ENCODE measurements at regions not wholly inside any gene's neighbourhood (a gene's known extent, or its start where the extent isn't known, plus 50 kb on each side); places are given as distances from the start of the nearest gene placed in this dataset.

DNA sequence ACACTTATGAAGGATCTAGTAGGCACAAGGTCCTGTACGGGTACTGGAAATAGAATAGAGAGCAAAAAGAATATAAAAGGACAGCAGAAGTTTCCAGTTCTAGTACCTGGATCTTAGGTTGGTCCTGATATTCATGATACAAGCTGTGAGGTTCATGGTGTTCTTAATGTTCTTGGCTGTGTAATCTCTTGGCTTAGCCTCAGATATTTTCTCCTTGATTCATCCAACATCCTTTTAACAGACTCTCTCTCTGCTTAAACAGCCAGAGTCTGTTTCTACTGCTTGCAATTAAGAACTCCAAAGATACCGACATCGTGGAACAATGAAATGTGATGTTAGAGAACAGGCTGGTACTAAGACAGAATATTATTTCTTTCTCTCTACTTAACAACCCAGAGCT lies 49.9 kb downstream of the CNTN3 start:
- no peak for DNase-seq

DNA sequence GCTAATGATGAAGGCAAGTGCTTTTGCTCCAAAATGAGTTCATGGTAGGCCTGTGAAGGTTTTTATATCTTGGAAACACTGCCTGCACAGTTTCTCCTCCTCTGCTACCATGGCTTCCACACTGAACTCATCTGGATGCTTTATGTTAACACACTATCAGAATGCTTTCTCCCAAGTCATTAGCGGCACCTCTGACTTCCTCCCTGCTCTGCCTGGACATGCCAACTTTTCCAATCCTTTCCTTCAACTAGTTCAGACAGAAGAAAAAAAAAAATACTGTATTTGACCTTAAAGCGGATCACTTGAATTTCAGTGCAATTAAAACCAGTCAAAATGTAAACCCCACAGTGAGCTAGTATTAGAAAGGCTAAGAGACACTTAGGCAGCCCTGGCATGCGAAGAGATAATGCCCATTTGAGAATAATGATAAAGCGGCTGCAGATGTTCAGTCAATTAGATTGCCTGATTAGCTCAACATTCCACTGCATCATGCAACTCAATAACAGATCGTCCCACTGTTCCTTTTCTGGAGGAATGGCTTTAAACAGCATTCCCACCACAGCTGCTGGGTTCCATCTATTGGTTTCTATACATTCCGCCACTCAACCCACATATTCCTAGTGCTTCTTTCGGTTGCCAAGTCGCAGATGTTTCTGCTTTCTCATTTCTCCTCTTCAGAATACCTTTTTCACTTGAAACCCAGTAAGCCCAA lies 51.7 kb downstream of the CNTN3 start:
- DNase-seq = no peak

DNA sequence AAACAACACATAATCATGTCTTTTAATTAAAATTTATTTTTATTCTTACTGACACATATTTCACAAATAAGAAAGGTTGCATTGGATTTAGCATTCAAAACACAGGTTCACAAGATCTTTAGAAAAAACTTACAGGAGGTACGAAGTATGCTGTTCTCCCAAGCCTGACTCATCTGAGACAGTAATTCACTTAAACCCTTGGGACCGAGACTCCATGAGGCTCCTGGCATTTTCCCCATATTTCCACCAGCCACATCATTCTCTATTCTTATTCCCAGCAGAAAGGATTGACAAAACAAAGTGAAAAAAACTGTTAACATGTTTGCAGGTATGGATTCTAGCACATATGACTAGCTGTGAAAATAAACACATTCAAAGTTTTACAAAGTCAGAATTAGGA lies 52.6 kb downstream of the CNTN3 start:
- no peak for DNase-seq

DNA sequence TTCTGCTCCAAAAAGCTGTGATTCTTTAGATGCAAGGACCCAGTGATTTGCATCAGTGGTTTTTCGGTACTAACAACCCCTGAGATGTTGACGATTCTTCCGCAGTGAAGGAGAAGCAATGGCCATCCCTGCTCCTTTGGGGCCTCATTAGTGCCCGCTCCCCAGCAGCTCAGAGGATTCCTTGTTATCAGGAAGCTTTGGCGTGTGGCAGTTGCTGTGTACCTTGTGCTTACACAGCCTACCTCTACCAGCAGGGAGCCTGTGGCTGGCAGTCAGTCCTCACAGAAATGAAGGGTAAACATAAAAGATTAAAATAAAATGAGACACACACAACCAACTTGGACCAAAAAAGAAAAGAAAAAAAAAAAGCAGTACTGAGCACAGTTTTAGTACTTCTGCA lies 55.2 kb downstream of the CNTN3 start:
- DNase-seq = no peak

DNA sequence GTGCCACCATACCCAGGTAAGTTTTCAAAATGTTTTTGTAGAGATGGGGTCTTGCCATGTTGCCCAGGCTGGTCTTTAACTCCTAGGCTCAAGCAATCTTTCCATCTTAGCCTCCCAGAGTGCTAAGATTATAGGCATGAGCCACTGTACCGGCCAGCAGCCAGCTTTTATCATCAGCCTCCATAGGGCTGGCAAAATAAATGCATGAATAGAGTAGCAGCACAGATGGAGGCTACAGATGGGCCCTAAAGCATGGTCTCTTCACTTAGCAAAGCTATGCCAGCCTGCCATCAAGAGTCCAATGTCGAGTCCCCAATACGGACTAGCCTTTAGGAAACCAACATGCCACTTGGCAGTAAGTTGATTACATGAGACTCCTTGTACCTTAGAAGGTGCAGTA lies 63.8 kb downstream of the CNTN3 start:
- DNase-seq = no peak

DNA sequence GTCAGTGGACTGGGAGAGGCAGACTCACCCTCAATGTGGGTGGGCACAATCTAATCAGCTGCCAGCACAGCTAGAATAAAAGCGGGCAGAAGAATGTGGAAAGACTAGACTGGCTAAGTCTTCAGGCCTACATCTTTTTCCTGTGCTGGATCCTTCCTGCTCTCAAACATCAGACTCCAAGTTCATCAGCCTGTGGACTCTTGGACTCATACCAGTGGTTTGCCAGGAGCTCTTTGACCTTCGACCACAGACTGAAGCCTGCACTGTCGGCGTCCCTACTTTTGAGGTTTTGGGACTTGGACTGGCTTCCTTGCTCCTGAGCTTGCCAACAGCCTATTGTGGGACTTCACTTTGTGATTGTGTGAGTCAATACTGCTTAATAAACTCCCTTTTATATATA lies 68.0 kb downstream of the CNTN3 start:
- no peak for DNase-seq

DNA sequence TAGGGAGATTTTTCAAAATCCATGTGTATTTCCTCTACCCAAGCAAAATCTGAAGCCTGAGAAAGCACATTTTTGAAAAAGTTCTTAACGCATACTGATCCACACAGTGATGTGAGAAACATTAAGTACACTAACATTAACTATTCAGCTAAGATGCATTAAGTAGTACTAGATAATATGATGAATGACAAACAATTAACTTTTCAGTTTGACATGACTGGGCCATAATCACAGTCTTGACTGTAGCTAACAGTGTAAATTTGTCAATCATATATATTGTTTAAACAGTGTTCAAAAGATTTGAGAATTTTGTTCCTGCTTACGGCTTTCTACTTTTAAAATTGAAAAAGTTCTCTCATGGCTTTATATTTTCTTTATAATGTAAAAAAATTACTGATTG lies 72.0 kb downstream of the CNTN3 start:
- no peak for DNase-seq

DNA sequence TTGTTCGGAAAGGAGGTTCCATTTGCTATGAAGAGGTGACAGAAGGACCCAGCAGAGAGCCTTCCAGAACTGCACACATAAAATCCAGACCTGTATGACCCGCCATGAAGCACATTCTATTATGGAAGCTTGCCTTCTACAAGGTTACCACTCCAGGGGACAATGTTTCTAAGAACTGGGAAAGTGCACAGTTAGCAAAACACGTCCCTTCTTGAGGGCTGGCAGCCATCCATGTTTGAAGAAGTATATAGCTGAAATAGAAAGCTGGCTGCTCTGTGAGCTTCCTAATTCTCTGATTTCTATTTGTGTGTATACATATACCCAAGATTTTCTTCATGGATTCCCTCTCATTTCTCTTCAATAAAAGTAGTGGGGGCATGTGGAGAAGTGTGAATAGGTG lies 74.6 kb downstream of the CNTN3 start:
- DNase-seq = no peak

DNA sequence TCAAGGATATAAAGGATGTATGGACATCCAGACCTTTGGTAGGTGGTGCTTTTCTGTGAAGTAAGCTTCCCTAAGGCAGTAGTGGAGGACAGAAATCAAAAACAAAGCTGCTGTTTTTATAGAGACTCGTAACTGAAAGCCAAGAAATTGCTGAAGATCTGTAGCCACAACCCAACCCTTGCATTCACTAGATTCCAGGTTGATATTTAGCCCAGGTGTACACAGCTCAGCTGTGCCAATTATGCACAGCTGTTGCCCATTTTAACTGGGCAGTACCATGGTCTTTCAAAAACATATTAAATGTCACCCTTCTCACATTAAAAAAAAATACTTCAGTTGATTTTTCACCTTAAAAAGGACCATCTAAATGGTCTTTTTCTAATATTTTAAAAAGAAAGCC lies 75.8 kb downstream of the CNTN3 start:
- DNase-seq = no peak

DNA sequence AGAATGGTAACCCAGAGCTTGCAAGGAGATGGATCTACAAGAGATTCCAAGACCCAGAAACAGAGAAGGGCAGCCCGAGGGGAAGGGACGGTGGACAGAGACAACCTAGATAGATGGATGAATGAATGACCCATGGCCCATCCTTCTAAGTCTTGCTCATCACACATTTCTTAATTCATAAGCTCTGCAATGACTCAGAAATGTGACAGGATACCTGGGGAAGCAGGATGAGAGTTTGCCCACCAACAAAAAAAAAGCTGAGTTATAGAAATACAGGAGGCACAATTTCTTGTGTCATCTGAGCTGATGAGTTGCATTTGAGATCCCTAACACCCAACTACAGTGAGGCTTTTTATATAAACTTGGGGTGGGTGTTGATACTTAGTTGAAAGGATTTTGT lies 76.6 kb downstream of the CNTN3 start:
- DNase-seq = no peak

DNA sequence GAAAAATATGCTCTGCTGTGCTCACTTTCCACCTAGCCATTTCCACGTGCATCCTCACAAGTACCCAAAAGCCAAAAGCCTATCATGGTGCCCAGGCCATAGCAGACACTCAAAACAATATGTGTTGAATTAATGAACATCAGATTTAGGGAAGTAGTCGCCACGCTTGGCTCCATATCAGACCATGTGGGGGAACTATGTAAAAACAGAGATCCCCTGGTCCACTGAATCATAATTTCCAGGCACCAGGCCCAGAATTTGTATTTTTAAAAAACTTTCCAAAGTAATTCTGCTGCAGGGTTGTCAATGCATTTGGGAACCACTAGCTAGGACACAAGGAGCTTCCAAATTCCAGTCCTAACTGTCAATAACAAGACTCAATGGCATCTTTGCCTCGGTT lies 77.3 kb downstream of the CNTN3 start:
- DNase-seq = no peak

DNA sequence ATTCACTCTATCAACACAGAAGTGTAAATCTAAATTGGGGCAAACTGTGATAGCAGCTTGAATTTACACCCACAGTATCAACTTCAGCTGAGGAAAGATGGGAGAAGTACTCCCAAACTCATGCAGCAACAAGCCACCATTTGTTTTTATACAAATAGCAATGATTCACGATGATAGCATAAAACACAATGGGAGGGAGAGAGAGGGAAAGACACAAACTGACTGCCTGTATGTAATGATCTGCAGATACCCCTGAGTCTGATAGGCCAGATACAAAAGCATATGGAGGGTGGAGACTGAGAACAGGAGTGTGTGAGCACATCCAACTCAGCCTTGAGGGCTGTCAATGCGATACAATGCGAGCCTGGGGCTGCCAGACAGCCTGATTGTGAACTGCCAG lies 79.2 kb downstream of the CNTN3 start:
- DNase-seq = no peak

DNA sequence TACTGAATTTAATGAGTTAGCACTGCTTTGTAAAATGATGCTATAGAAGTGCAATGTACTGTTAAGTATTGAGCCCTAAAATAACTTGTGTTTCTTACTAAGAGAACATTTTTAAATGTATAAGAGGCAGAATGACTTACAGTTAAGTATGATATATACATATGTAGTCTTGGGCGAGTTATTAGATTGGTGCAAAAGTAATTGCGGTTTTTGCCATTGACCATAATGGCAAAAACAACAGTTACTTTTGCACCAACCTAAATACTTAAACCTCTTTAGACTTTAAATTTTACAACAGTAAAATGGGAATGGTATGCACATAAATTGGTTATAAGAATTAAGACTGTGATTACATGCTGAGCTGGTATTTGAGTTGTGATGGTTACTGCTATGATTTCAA lies 79.8 kb downstream of the CNTN3 start:
- DNase-seq = no peak

DNA sequence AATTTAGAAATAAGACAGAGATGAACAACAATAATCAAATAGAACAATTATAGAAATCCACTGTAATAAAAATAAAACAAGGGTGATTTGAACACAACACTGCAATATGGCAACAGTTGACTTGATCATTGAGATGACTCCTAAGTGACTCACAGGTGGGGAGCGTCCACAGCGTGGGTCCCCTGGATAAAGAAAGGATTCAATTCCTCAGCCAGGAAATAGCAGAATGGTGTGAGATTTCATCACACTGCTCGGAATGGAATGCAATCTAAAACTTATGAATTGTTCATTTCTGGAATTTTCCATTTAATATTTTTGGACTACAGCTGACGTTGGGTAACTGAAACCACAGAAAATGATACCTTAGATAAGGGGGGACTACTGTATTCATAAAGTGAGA lies 82.0 kb downstream of the CNTN3 start:
- no peak for DNase-seq

DNA sequence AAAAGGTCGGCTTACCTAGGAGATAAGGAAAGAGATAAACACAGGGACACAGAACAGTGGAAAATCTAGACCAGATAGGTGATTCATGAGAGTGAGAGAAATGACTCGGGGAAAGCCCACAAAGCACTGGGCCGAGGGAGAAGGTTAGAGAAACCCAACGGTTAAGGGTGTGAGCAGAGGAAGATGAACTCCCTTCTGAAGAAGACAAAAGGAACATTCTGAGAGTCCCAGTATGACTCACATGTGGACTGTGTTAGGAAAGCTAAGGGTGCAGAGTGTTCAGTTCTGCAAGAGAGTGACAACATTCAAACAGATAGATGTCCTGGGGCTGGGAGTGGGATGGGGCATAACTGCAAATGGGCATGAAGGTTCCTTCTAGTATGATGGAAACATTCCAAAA lies 83.0 kb downstream of the CNTN3 start:
- DNase-seq = no peak

DNA sequence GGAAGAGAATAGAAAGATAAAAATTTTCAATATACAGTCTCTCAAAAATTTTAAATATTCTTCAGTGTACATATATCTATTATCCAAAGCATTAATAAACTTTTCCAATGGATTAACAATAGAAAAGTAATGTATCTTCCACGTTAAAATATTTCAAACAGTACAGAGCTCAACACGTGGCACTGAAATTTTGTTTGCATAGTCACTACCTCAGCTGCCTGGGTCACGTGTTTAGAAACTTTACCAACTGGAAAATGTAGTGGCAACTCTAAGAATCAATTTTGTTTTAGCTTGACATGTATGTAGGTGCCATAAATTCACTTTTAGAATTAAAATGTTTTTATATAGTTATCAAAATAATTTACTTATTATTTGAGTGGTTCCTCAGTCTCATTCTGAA lies 85.3 kb downstream of the CNTN3 start:
- no peak for DNase-seq

DNA sequence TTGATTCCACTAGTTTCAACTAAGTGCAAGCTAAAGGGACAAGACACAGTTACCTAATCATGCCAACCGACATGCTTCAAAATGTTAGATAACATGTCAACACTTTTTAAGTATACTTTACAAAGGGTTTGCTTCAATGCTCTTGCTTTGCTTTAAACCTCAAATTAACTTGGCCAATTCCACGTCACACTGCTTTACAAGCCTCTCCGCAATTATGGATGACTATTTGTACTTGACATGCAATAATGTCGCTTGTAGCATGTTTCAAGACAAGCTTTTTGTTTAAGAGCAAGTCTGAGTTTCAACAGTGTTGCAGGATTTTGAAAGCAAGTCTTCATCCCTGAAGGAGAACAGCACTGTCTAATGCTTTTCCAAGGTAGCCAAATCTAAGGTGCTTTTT lies 86.9 kb downstream of the CNTN3 start:
- no peak for DNase-seq

DNA sequence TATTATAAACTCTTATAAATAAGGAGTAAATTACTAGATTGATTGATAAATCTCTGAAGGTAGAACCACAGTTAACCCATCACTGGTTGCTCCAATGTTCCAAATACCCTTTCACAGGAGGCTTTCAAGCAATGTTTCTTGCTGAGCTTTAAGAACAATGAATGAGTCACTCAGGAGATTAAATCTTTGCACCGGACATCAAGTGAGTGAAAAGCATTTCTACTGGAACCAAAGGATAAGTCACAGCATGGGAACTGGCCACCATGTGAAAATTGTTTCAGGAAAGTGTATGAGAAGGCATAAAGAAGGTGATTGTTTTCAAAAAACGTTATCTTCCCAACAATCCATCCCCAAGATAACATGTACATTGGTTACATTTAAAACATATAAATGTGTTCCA lies 90.6 kb downstream of the CNTN3 start:
- DNase-seq = no peak

DNA sequence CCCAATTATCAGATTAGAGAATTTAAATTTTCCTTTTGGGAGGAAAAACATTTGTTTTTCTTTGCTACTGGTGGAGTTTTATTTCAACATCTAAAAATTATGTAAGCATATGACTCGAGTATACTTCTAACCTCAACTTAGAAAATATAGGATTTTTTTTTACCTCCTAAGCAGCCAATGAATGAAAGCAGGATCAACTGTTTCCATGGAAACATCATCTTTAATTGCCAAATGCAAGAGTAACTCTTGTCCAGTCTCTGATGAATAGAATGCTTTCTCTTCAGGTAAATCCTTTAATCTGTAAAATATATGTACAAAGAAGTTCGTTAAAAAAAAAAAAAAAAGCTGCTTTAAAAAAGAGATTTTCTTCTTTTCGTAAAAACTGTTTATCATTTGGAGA lies 93.6 kb downstream of the CNTN3 start:
- DNase-seq = no peak

DNA sequence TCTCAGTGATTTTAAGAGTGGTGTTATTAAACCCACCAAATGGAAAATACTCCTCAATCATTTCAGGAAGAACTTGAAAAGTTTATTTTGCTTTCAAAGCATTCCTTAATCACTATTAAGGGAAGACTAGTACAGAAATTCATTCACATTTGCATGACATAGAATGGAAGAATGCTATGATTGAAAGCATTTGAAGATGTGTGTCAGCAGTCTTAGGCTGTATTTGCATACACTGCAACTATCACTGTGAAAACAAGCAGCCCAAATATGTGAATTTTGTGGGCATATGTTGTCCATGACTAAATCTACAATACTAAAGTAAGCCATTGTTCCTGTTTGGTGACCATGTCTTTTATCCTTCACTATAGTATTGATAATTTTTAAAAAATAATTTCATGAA lies 95.8 kb downstream of the CNTN3 start:
- no peak for DNase-seq

DNA sequence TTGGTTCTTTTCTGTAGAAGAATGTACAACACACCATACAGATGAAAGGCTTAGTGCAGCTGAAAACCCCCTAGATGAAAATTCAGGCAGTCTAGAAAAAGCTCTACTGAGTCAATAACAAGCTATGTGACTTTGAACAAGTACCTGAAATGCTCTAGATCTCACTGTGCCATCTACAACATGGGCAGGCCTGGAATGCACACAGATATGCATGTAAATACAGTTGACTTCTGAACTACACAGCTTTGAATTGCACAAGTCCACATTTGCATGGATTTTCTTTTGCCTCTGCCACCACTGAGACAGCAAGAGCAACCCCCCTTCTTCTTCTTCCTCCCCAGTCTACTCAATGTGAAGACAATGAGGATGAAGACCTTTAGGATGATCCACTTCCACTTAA lies 98.4 kb downstream of the CNTN3 start:
- no peak for DNase-seq

DNA sequence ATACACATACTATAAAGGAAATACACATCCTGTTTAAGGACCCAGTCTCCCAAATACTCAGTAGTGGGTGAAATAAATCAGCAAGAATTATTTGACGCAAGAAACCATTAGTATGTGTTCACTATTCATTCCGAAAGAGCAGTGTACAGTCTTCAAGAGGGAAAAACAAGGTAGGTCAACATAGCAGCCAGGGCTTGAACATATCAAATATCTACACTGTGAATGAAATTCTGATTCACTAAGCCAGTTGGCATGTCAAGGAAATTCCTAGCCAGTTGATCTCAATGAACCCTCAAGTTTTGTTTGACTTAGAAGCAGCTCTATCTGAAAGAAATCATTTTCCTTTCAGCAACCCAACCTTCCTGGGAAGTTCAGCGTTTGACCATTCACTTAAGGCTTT lies 99.0 kb downstream of the CNTN3 start:
- no peak for DNase-seq

DNA sequence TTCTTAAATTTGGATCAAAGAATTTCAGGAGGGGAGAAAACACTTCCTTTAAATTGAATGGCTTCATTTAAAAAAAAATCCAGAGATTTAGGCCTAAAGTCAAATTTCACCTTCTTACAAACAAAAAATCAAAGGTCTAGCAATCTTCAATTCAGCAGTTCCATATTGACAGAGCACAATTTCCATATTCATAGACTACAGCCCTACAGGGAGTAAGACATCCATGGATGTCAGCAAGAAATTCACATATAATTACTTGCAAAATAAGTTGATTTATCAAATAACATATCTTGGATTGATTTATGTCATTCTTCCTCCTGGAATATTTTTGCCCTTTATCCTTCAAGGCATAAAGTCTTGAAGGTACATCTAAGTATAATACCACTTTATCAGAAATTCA lies 103.4 kb downstream of the CNTN3 start:
- DNase-seq = no peak

DNA sequence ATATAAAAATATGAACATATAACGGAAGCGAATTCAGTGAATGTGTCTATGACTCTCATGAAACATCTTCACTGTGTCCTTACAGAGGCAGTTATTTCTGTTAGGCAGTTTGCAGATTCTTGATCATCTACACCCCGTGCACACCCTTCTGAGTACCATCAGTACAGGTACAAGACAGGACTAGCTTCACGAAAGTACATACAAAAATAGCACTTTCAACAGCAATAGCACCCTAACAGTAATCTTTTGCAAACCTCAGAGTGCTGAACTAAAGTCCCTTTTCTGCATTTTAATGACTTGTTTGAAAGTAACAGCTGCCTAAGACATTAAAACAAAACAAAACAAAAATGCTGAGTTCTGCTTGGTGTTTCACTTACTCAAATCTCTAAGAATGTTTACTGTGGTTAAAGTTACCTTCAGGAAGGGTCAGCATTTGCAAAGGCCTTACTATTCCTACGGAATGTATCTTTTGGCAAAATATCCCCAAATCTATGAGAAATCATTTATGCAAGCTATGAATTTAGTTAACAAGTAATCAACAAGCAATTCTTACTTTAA lies 104.1 kb downstream of the CNTN3 start:
- DNase-seq = no peak

DNA sequence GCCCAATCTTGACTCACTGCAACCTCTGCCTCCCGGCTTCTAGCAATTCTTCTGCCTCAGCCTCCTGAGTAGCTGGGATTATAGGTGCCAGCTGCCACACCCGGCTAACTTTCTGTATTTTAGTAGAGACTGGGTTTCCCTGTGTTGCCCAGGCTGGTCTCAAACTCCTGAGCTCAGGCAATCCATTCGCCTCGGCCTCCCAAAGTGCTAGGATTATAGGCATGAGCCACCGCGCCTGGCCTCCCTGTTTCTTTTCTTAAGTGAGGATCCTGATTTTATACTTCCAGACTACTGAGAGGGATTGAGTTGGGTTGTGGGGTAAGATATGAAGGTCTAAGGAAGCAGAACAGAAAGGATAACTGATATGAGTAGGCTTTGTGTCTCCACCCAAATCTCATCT lies 106.8 kb downstream of the CNTN3 start:
- no peak for DNase-seq

DNA sequence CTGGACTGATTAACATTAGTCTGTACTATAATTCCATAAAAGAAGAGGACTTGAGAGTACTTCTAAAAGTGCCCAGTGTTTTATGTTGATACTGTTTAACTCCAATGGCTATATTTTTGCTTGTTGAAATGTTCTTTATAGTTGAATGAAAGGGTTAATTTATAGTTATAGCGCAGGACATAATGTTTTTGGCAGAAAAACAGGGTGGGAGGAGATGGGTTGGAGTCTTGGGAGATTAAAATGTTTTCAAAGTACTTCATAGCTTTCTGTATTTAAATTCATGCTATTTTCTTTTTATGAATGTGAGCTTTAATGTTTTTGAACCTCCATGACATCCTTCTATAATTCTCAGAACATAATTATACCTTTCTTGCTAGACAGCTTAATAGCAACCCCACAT lies 108.2 kb downstream of the CNTN3 start:
- DNase-seq = no peak
